Testis (tissue), 2 donors: ENCODE measurements at regions not wholly inside any gene's neighbourhood (a gene's known extent, or its start where the extent isn't known, plus 50 kb on each side); places are given as distances from the start of the nearest gene placed in this dataset.

Source experiments
- CTCF ChIP-seq, 3 experiments: fragments of 450-650 bp in 2 of 3; fragments of 200-600 bp in 1 of 3; sonication (generic) in 1 of 3; IDR thresholded peaks; one replicate each; pipeline ENCODE4 v1.5.1; 2016 to 2019; ENCODE audit warnings: antibody characterized with exemption in 3 of 3, mild to moderate bottlenecking in 2 of 3, moderate library complexity in 1 of 3
- POLR2A ChIP-seq: fragments of 450-650 bp; IDR thresholded peaks from one replicate; pipeline ENCODE4 v1.6.1; 2017; ENCODE audit warnings: antibody characterized with exemption, mild to moderate bottlenecking, moderate library complexity

GRCh38 chr16:79714440-79714839, 113.9 kb upstream of the MAF start:
- TF ChIP-seq POLR2A (no peak), CTCF (IDR thresholded peaks at IDR 0.05) (no peak)
